ENCODE measurements at regions not wholly inside any gene's neighbourhood (a gene's known extent, or its start where the extent isn't known, plus 50 kb on each side); places are given as distances from the start of the nearest gene placed in this dataset.
A peak's percentile ranks its signal among the peaks of the same experiment; 100 is the strongest.

DNA sequence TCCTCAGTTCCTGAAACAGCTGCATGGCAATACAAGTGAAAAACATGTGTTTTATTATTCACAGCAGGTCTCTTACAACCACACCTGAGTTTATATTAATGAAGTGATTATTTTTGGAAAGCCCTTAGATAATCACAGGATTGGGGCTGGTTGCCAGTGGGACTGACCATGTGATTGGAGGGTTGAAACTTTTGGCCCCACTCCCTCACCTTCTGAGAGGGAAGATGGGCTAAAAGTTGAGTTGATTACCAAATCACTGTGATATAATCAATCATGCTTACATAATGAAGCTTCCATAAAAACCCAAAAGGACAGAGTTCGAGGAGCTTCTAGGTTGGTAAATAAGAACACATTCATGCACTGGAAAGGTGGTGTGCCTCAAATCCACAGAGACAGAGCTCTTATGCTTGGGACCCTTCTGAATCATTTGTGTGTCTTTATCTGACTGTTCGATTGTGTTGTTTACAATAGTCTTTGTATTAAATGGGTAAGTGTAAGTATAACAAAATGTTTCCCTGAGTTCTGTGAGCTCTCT lies 393.9 kb downstream of the RPS24 start:
- in situ Hi-C loops (cut with HindIII; ENCODE audit: low pct_unique_long_range_greater_than_20kb, low sequenced_read_pairs) = no loop called here

DNA sequence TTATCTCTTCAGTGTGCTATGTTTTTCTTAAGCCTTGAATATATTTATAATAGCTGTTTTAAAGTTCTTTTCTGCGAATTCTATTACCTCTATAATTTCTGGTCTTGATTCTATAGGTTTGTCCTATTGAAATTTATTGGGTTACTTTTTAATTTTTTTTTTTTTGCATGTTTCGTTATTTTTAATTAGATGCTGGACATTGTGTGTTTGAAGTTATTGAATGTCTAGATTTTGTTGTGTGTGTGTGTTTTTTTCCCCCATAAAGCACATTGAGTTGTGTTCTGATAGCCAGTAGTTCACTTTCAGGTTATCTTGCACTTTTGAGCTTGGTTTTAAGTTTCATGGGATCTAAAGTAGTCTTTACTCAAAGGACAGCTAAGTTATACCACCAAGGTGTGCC lies 394.9 kb downstream of the RPS24 start:
- in situ Hi-C loops (cut with HindIII; ENCODE audit: low pct_unique_long_range_greater_than_20kb, low sequenced_read_pairs) = no loop called here
- no peak for DNase-seq (ENCODE audit: low read depth, low spot score)

More for the DNA sequence above, 393.9 kb downstream of the RPS24 start:
- no peak for DNase-seq (ENCODE audit: low read depth, low spot score)

DNA sequence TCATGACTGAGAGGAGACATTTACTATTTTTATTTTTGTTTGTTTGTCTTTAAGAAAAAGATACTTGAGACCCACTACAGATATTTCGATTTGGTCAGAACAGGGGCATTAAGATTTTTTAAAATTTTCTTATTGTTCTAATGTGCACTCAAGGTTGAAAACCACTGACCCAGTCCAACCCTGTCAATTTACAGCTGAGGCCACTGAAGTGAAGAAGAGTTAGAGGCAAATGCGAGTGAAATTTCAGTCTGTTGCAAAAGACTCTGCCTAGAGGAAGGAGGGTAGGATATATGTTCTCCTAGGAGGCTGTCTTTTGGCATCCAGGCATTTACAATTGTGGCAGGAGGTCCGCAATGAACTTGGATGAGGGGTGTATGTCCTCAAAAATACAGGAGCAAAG lies 396.3 kb downstream of the RPS24 start:
- in situ Hi-C loops (cut with HindIII; ENCODE audit: low pct_unique_long_range_greater_than_20kb, low sequenced_read_pairs) = no loop called here

DNA sequence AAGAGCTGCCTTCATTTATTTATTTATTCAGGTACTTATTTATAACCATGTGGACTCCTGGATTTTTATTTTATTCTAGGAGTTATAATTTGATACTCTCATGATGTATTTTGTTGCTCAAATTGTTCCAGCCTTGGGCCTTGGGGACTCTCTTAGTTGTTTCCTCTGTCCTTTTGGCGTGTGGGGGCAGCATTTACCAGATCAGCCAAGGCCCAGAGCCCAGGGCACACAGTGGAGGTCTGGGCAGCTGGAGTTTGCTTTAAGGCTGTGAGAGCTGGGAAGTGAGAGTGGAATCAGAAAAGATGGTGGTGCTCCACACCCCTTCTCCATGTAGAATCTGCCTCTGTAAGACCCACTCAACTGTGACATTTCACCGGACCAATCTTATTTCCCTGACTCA lies 398.9 kb downstream of the RPS24 start:
- in situ Hi-C loops (cut with HindIII; ENCODE audit: low pct_unique_long_range_greater_than_20kb, low sequenced_read_pairs) = no loop called here

More for the DNA sequence above, 396.3 kb downstream of the RPS24 start:
- DNase-seq (ENCODE audit: low read depth, low spot score) = no peak

DNA sequence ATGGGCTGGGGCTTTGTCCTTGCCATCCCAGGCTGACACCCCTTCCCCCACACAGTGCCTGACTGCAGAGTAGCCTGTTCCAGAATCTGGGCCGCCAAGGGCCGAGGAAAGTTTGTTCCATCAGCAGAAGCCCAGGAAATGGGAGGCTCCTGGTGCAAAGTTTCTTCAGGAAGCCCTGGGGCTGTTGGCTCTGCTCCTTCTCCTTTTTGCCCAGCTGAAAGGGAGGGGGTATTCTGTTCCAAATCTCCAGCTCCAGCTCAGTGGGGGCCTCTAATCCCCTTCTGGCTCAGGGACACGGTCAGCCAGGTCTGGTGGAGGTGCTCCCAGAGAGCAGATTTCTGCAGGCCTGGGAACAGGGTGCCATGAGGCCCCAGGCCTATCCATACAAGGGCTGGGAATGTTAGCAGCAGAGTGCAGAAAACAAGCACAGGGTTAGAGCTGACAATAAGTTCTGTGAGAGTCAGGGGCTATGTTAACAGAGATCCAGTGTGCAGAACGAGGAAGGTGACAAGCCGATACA lies 399.5 kb downstream of the RPS24 start:
- DNase-seq (ENCODE audit: low read depth, low spot score) = no peak
- in situ Hi-C loops (cut with HindIII; ENCODE audit: low pct_unique_long_range_greater_than_20kb, low sequenced_read_pairs) = no loop called here

More for the DNA sequence above, 398.9 kb downstream of the RPS24 start:
- DNase-seq (ENCODE audit: low read depth, low spot score) = peak; percentile 26

DNA sequence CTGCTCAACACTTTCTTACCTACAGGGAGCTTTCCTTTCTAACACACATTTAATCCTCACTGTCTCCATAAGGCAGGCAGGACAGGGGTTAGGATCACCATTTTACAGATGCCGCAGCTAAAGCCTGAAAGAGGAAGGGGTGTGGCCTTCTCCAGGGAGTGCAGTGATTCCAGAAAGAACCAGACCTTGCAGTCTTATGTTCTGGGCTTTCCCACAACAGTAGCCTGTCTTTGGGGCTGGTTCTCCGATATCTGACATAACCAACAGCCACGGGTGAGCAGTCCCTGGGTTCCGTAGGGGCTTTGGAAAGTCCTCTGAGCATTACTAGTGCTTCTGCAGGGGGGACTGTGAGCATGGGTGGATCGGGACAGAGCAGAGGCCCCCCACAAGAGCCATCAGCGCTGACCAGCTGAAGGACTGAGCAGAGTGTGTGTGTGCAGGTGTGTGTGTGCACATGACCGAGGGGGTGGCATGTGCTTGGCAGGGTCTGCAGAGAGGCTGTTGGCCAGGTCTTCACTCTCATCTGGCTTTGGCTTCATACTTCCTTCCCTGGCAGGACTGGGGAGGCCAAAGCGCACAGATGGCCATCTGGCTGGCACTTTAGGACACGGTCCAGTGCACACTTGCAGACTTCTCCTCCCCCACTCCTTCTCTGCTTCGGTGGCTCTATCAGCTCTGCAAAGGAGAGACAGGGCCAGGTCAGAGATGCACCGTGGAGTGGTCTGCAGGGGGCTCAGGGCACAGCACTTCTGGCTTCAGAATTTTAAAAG lies 400.3 kb downstream of the RPS24 start:
- in situ Hi-C loops (cut with HindIII; ENCODE audit: low pct_unique_long_range_greater_than_20kb, low sequenced_read_pairs) = no loop called here
- no peak for DNase-seq (ENCODE audit: low read depth, low spot score)

DNA sequence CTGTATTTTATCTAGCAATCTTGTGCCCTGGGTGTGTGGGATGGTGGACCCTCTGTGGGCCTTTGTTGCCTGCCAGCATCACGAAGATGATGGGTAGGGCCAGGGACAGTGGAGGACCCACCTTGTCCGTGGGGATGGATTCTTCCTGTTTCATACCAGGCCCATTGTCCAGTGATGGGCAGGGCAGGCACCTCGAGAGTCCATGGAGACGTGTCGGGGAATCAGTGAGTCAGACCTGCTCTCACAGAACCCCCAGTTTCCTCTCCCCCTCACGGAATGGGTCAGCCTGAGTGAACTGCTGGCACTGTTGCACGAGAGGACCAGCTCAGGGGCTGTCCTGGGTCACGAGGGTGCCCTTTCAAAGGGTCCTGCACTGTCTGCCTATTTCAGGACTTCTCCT lies 401.2 kb downstream of the RPS24 start:
- in situ Hi-C loops (cut with HindIII; ENCODE audit: low pct_unique_long_range_greater_than_20kb, low sequenced_read_pairs) = no loop called here
- no peak for DNase-seq (ENCODE audit: low read depth, low spot score)

DNA sequence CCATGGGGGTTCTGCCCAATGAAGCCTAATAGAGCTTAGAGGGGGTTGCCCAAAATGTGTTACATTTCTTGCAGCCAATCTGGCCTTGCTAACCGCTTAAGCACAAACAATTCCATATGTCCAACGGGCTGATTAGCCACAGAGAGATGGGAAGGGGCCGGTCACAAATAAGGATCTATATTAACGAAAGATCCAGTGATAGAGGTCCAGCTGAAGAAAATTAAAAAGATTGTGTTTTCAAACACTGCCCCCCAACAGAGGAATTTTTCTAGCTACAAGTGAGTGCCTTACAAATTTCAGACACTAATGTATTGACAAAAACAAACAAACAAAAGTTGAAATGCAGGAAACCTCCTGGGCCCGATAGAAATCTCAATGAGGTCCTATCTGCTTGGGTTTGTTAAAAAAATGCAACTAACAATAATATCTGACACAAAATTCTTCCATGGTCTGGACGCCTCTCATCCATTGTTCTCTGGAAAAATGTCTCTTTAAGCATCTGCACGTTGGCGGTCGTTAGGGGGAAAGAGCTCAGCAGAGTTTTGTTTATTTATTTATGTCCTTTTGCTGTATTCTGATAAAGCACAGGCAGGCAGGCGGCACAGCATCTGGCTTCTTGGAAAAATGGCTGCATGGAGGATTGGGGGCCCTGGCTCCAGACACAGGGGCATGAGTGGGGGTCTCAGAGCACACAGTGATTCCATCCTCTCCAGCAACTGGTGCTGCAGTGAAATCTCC lies 402.0 kb downstream of the RPS24 start:
- DNase-seq (ENCODE audit: low read depth, low spot score) = no peak
- in situ Hi-C loops (cut with HindIII; ENCODE audit: low pct_unique_long_range_greater_than_20kb, low sequenced_read_pairs) = no loop called here

DNA sequence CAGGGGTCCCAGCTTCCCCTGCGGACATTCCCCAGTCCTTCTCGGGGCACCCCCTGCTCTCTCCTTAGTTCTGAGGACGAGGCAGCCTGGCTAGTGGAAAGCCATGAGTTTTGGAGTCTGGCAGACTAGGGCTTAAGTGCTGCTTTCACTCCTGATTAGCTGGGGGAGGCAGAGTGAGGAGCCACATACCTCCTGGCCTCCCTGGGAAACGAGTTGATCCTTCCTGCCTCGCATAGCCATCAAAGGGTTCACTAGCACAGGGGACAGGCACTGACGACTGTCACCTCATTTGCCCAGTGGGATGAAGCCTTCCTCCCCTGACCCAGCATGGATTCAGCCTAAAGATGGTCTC lies 402.5 kb downstream of the RPS24 start:
- in situ Hi-C loops (cut with HindIII; ENCODE audit: low pct_unique_long_range_greater_than_20kb, low sequenced_read_pairs) = no loop called here

DNA sequence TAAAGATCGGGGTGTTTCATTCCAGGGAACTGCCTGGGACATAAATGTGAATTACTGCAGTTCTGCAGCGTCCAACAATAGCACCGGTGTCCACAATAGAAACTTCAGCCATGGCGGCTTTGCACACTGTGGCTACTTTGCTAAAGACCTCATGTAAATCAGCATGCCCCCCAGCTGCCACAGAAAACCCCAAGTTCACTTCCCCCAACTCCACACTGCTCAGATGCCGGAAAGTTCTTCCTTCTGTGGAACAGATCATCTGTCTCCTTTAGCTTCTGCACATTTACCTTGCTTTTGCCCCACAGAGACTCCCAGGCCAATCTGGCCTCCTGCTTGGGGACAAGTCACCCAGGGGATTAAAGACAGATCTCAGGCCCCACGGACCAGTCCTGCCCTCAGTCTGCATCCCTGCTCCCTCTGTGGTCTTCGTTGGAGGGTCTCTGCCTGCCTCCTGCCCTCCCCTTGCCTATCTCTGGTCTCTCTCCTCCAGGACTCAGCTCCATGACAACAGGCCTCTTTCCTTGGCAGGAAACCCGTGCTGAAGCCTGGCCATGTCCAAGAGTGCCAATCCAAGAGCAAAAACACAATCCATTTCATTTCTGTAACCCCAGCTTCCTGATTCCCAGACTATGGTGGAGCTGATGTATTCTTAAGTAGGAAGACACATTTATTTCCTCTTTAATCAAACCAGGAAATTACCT lies 403.2 kb downstream of the RPS24 start:
- no peak for DNase-seq (ENCODE audit: low read depth, low spot score)
- in situ Hi-C loops (cut with HindIII; ENCODE audit: low pct_unique_long_range_greater_than_20kb, low sequenced_read_pairs) = no loop called here

More for the DNA sequence above, 402.5 kb downstream of the RPS24 start:
- DNase-seq (ENCODE audit: low read depth, low spot score) = no peak

DNA sequence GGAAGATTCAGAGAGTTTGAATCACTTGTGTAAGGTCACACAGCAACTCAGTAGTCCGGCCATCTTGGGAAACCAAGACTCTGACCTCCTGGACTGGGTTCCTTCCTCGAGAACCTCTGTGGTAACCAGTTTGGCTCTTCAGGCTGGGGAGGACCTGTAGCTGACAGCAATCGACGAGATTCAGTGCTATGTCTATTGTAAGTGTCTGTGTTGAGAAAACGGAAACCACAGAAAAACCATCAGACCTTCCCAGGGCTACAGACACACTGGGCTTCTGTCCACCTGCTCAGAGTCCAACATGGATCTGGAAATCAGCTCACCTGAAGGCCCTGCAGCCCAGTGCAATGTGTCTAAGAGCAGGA lies 403.7 kb downstream of the RPS24 start:
- in situ Hi-C loops (cut with HindIII; ENCODE audit: low pct_unique_long_range_greater_than_20kb, low sequenced_read_pairs) = no loop called here
- DNase-seq (ENCODE audit: low read depth, low spot score) = no peak

DNA sequence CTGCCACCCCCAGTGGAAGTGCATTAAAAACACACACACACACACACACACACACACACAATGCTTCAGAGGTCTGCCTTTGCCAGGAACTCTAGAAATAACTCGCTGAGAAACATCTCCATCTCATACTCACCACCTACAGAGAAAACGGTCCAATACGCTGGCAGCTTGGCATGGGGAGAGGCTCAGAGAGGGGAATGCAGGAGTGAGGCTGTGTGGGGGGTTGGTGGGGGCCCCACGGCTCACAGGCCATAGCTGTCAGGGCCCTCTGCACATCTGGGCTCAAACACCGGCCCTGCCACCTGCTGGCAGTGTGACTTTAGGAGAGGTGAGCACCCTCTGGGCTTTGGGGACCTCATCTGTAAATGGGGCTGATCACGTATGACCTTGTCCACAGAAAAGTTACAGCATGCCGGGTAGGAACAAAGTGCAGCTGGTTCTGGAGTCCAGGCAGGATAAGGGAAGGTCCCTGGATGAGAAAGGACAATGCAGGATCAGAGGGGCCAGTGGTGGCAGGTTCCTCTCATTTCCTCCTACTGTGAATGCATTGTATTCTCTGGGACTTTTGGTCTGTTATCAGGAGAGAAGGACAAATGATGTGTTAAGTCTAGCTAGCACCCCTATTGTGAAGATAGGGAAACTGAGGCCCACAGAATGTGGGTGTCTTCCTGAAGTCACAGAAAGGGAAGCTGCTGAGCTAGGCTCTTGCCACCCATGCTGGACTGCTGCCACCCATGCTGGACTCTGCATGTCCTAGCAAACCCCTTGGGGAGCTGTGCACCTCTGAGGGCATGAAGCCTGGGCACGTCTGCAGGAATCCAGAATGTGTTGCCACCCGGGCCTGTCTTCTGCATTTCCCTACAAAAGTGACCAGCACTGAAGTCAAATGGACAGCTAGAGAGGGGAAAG lies 404.6 kb downstream of the RPS24 start:
- in situ Hi-C loops (cut with HindIII; ENCODE audit: low pct_unique_long_range_greater_than_20kb, low sequenced_read_pairs) = no loop called here
- DNase-seq (ENCODE audit: low read depth, low spot score) = no peak

DNA sequence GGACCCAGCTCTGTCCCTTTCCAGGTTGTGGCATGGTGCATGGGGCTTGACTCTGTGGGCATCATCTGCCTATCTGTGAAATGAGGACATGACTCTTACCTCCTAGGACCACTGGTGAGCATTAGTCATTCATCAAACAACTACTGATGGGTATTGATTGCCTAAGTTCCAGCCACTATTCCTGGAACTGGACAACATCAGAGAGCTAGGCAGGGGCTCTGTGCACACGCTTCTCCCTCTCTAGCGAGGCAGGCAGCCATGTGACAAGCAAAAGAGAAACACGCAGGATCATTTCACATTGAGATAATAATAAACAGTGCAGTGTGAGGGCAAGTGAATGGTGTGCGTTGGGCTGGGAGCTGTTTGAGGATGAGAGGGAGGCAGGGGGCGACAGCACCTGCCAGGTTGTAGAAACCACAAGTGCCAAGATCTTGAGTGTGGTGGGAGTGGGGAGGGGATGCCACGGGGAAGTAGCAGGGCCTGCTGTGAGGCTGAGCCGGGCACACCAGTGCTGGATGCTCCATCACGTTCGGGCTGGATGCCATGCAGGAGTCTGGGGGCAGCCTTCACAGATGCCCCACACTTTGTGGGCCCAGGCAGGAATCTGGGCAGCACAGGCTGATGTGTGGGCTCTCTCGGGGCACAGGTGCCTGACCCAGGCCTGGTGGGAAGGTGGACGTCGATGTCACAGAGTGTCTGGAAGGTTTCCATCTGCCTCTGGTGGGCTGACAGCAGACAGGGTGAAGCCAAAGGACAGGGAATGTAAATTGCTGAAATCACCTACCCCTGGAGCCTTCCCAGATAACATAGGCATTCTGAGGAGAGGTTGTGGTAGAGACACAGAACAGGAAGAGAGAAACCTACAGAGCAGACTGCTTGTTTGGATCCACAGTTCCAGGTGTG lies 405.5 kb downstream of the RPS24 start:
- DNase-seq (ENCODE audit: low read depth, low spot score) = no peak
- in situ Hi-C loops (cut with HindIII; ENCODE audit: low pct_unique_long_range_greater_than_20kb, low sequenced_read_pairs) = no loop called here

DNA sequence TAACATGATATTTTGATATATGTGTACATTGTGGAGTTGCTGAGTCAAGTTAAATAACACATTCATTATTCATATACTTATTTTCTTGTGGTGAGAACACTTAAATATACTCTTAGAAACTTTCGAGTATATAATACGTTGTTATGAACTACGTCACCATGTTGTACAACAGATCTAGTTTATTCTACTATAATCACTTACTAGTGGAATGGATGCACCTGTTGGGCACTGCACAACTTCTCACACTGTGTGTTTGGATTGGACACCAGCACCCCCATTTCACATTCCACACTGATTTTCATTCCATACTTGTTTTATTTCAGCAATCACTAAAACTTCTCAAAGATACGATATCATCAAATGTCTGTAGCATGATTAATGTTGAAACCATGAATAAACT lies 407.3 kb downstream of the RPS24 start:
- in situ Hi-C loops (cut with HindIII; ENCODE audit: low pct_unique_long_range_greater_than_20kb, low sequenced_read_pairs) = no loop called here
- no peak for DNase-seq (ENCODE audit: low read depth, low spot score)

DNA sequence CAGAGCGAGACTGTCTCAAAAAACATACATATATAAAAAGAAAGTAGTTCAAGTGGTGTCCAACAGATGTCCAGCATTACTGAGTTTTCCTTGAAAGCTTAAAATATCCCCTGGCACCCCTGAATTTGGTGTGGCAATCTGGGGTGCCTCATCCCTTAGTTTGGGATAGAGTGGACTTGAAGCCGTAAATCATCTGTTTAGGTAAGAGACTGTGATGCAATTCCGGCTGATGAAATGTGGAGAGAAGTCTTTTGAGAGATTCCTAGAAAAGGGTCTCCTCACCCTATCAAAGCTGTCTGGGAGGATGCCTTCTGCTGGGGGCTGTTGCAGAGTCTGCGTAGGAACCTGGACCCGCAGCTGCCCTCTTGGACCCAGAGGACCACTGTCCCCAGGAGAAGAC lies 408.0 kb downstream of the RPS24 start:
- no peak for DNase-seq (ENCODE audit: low read depth, low spot score)
- in situ Hi-C loops (cut with HindIII; ENCODE audit: low pct_unique_long_range_greater_than_20kb, low sequenced_read_pairs) = no loop called here

DNA sequence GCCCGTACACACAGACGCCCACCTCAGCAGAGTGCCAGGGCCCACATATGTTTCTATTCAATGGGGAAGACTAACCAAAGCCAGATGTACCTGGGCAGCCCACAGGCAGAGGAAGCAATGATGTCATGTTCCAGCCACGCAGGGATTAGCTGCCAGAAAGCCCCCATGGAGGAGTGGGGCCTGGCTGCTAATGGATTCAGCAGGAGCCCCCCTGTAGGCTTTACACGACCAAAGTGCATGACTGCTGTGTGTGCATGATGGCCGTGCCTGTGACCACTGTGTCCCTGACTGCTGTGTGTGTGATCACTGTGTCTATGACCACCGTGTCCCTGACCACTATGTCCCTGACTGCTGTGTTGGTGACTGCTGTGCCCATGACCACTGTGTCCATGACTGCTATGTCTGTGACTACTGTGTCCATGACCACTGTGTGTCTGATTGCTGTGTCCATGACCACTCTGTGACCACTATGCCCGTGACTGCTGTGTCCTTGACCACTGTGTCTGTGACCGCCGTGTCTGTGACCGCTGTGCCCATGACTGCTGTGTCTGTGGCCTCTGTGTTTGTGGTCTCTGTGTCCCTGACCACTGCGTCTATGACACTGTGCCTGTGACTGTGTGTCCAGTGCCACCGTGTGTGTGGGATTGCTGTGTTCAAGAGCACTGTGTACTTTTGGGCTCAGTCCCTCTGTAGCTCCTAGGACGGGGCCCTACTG lies 409.3 kb downstream of the RPS24 start:
- no peak for DNase-seq (ENCODE audit: low read depth, low spot score)
- in situ Hi-C loops (cut with HindIII; ENCODE audit: low pct_unique_long_range_greater_than_20kb, low sequenced_read_pairs) = no loop called here
